ENCODE measurements at regions not wholly inside any gene's neighbourhood (a gene's known extent, or its start where the extent isn't known, plus 50 kb on each side); places are given as distances from the start of the nearest gene placed in this dataset.
"Not testable (repeated sequence)": the region's sequence is repeated elsewhere in the genome, so short reads cannot be mapped to it uniquely, and the experiment has no call there.

DNA sequence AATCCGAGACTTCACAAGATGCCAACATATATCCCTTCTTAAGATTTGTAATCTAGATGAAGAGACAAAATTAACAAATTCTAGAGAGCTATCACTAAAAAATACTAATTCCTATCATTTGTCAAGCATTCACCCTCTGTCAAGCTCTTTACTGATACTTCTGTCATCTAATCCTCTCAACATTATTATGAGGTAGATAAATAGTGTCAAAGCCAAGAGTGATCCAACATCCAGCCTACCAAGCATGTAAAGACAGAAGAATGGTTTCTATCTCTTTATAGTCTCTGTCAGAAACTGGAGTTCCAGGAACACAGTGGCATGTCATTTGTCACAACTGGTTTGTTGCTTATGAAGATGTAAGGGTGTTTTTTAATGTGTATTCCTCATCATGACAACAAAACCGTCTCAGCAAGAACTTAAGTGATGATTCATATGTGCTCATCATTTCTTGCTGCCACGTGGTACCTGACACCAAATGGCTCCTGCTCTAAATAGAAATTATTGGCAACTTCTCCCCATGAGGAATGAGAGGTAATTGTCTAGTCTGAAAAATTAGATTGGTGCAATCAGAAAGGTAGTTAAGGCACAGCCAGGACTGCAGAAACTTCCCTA, 196.8 kb downstream of the TOX3 start:
- Histone ChIP-seq H3K9me3 (ENCODE audit: control insufficient read depth, insufficient read depth, low read length) (no peaks in the 10 kb centered on the region), H3K4me1 (ENCODE audit: insufficient read depth, low read length) (no peaks in the 10 kb centered on the region), H3K9ac (ENCODE audit: low read depth, low read length) (no peak overlapping the region), H3K36me3 (ENCODE audit: insufficient read depth, low read length) (no peaks in the 10 kb centered on the region)

DNA sequence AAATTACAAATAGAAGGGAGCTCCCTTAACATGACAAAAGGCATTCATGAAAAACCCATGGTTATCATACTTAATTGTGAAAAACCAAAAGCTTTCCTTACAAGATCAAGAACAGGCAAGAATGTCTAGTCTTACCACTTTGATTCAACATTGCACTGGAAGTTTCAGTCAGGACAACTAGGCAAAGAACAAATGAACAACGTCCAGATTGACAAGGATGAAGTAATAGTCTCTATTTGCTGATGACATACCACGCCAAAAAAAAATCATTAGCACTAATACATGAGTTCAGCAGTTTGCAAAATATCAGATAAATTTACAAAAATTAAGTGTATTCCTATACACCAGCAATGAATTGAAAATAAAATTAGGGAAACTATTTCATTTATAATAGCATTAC, 200.2 kb downstream of the TOX3 start:
- Histone ChIP-seq H3K9ac (ENCODE audit: low read depth, low read length) (no peak overlapping the region), H3K4me1 (ENCODE audit: insufficient read depth, low read length) (no peaks in the 10 kb centered on the region), H3K9me3 (ENCODE audit: control insufficient read depth, insufficient read depth, low read length) (no peaks in the 10 kb centered on the region), H3K36me3 (ENCODE audit: insufficient read depth, low read length) (no peaks in the 10 kb centered on the region)

GRCh38 chr16:52333673-52334072, 213.3 kb downstream of the TOX3 start:
- H3K9ac ChIP-seq (ENCODE audit: low read depth, low read length); H3K9me3 ChIP-seq (ENCODE audit: control insufficient read depth, insufficient read depth, low read length); H3K36me3 ChIP-seq (ENCODE audit: insufficient read depth, low read length); H3K4me1 ChIP-seq (ENCODE audit: insufficient read depth, low read length): not testable (repeated sequence)

GRCh38 chr16:52320930-52321439, 226.0 kb downstream of the TOX3 start:
- H3K9me3 ChIP-seq (ENCODE audit: control insufficient read depth, insufficient read depth, low read length): no peaks in the 10 kb centered on the region
- H3K4me1 ChIP-seq (ENCODE audit: insufficient read depth, low read length): peaks cover 3% of the 10 kb centered on the region; the same call in 1 of the 2 replicates
- H3K9ac ChIP-seq (ENCODE audit: low read depth, low read length): no peak overlapping the region
- no peaks in the 10 kb centered on the region for H3K36me3 ChIP-seq (ENCODE audit: insufficient read depth, low read length)

- H3K9ac ChIP-seq (ENCODE audit: low read depth, low read length): no peak overlapping the region
- no peaks in the 10 kb centered on the region for H3K9me3 ChIP-seq (ENCODE audit: control insufficient read depth, insufficient read depth, low read length)
- H3K36me3 ChIP-seq (ENCODE audit: insufficient read depth, low read length): no peaks in the 10 kb centered on the region
- peaks cover 3% of the 10 kb centered on the region; the same call in 1 of the 2 replicates for H3K4me1 ChIP-seq (ENCODE audit: insufficient read depth, low read length)
Observed at GRCh38 chr16:52318302-52319009, 228.5 kb downstream of the TOX3 start.

DNA sequence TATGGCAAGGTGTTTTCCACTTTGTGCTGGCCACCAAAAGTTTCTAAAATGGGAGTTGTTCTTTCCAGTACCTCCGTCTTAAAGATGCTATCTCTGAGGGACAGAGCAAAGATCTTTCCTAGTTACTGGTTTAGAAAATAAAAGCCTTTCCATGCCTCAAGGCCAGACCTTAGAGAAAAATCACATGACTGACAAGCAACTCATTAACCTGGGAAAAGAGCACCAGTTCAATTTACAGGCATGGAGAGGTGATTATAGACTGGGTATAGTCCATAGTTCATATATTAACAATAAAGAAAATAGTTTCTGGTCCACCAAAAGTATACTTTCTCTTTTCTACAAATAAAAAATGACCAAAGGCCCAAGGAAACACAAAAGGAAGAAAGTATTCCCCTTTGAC, 230.7 kb downstream of the TOX3 start:
- H3K4me1 ChIP-seq (ENCODE audit: insufficient read depth, low read length): peaks cover 3% of the 10 kb centered on the region; the same call in 1 of the 2 replicates
- no peak overlapping the region for H3K9ac ChIP-seq (ENCODE audit: low read depth, low read length)
- H3K9me3 ChIP-seq (ENCODE audit: control insufficient read depth, insufficient read depth, low read length): no peaks in the 10 kb centered on the region
- no peaks in the 10 kb centered on the region for H3K36me3 ChIP-seq (ENCODE audit: insufficient read depth, low read length)

- Histone ChIP-seq H3K9ac (ENCODE audit: low read depth, low read length) (no peak overlapping the region), H3K36me3 (ENCODE audit: insufficient read depth, low read length) (no peaks in the 10 kb centered on the region), H3K9me3 (ENCODE audit: control insufficient read depth, insufficient read depth, low read length) (no peaks in the 10 kb centered on the region), H3K4me1 (ENCODE audit: insufficient read depth, low read length) (peaks cover 15% of the 10 kb centered on the region)
Observed at GRCh38 chr16:52312716-52313115, 234.2 kb downstream of the TOX3 start.

DNA sequence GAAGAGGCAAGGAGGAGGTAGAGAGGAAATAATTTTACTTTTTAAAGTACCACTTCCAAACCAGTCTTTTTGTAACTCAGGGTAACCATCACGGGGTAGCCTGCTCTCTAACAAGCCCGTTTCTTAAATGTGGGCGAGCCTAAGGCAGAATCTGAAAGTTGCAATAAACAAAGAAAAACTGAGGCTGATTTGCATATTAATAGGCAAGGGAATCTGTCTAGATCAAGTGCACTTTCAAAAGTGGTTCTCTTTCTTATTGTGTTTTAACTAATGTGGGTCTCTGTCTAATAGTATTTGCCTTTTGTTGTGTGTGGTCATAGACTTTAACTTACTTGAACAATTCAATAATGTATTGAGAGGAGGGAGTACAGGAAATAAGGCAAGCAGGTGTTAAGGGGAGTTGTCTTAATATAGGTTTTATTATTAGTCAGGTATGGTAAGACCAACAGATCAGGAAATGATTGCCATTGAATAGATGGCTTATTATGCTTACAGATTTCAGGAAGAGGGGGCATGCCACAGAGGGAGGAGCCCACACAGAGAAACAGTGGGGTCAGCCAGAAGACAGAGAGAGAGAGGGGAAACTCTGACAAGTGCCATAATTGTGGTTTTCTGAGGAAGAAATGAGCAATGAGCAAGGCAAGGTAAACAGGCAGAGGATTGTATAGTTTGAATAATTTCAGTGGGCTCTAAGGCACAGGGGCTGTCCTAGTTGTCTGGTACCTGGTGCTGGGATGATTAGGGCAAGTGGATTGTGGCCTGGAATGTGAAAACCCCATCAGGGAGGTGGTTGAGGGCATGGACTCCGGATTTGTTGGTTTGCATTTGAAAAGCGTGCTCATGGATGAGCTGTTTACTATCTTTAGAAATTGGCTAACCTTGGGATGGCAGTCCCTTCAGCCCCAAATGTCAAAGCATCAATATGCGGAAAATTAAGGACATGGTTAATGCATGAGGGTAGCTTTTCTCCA, 237.2 kb downstream of the TOX3 start:
- Histone ChIP-seq H3K9ac (ENCODE audit: low read depth, low read length) (no peak overlapping the region), H3K36me3 (ENCODE audit: insufficient read depth, low read length) (no peaks in the 10 kb centered on the region), H3K9me3 (ENCODE audit: control insufficient read depth, insufficient read depth, low read length) (no peaks in the 10 kb centered on the region), H3K4me1 (ENCODE audit: insufficient read depth, low read length) (peaks cover 15% of the 10 kb centered on the region)

- H3K4me1 ChIP-seq (ENCODE audit: insufficient read depth, low read length): peaks cover 15% of the 10 kb centered on the region
- no peak overlapping the region for H3K9ac ChIP-seq (ENCODE audit: low read depth, low read length)
- H3K9me3 ChIP-seq (ENCODE audit: control insufficient read depth, insufficient read depth, low read length): no peaks in the 10 kb centered on the region
- H3K36me3 ChIP-seq (ENCODE audit: insufficient read depth, low read length): no peaks in the 10 kb centered on the region
Observed at GRCh38 chr16:52308051-52308450, 238.9 kb downstream of the TOX3 start.

- no peaks in the 10 kb centered on the region for H3K4me1 ChIP-seq (ENCODE audit: insufficient read depth, low read length)
- no peaks in the 10 kb centered on the region for H3K9me3 ChIP-seq (ENCODE audit: control insufficient read depth, insufficient read depth, low read length)
- H3K36me3 ChIP-seq (ENCODE audit: insufficient read depth, low read length): no peaks in the 10 kb centered on the region
- no peak overlapping the region for H3K9ac ChIP-seq (ENCODE audit: low read depth, low read length)
Observed at GRCh38 chr16:52301026-52301425, 245.9 kb downstream of the TOX3 start.

DNA sequence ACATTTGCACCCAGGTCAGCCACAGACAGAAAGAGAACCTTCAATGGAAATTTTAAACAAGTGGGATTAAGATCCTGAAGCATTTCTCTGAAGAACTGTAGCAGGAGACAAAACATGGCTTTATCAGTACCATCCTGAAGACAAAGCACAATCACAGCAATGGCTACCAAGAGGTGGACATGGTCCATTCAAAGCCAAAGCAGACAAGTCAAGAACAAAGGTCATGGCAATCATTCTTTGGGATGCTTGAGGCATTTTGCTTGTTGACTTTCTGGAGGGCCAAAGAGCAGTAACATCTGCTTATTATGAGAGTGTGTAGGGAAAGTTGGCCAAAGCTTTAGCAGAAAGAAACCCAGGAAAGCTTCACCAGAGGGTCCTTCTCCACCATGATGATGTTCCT, 248.2 kb downstream of the TOX3 start:
- no peaks in the 10 kb centered on the region for H3K4me1 ChIP-seq (ENCODE audit: insufficient read depth, low read length)
- no peak overlapping the region for H3K9ac ChIP-seq (ENCODE audit: low read depth, low read length)
- H3K36me3 ChIP-seq (ENCODE audit: insufficient read depth, low read length): no peaks in the 10 kb centered on the region
- no peaks in the 10 kb centered on the region for H3K9me3 ChIP-seq (ENCODE audit: control insufficient read depth, insufficient read depth, low read length)

DNA sequence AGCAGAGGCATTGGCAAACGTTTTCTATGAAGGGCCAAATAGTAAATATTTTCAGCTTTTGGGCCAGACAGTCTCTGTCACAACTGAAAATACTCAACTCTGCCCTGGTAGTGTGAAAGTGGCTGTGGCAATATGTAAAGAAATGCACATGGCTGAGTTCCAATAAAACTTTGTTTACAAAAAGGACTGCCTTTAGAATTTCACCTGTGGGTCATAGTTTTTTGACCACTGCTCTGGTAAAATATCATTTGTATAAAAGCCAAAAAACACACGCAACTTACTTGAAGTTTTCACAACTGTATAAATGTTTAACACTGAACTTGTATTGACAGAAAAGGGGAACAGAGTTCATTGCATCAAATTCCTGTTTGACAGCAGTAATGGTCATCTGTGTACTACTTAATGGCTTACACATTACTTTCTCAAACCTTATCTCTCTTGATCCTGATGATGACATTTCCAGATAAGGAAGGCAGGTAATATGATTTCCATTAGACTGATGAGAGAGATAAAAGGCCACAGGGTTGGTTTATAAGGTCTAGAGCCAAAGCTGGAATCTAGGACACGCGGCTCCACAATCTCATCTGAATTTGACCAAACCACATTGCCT, 250.1 kb downstream of the TOX3 start:
- not testable (repeated sequence) for H3K4me1 ChIP-seq (ENCODE audit: insufficient read depth, low read length); H3K9ac ChIP-seq (ENCODE audit: low read depth, low read length); H3K36me3 ChIP-seq (ENCODE audit: insufficient read depth, low read length); H3K9me3 ChIP-seq (ENCODE audit: control insufficient read depth, insufficient read depth, low read length)

- Histone ChIP-seq H3K9ac (ENCODE audit: low read depth, low read length) (no peak overlapping the region), H3K9me3 (ENCODE audit: control insufficient read depth, insufficient read depth, low read length) (no peaks in the 10 kb centered on the region), H3K36me3 (ENCODE audit: insufficient read depth, low read length) (no peaks in the 10 kb centered on the region), H3K4me1 (ENCODE audit: insufficient read depth, low read length) (no peaks in the 10 kb centered on the region)
Observed at GRCh38 chr16:52296076-52296475, 250.9 kb downstream of the TOX3 start.

DNA sequence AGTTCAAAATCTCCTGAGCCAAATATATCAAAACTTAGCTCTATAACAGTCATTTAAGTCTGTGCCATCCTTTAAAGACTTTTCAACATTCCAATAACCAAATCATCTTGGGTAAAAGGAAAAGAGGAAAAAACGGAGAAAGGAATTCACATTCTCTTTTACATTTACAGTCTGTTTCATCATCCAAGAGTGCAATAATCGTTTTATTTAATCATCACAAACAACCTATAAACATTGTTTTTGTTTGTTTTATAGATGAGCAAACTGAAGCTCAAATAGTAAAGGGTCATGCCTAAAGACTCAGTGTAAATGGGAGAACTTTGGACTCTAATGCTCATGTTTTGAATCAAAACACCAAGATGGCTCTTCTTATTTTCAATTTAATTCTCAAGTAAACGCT, 252.3 kb downstream of the TOX3 start:
- Histone ChIP-seq H3K9ac (ENCODE audit: low read depth, low read length) (no peak overlapping the region), H3K36me3 (ENCODE audit: insufficient read depth, low read length) (no peaks in the 10 kb centered on the region), H3K9me3 (ENCODE audit: control insufficient read depth, insufficient read depth, low read length) (no peaks in the 10 kb centered on the region), H3K4me1 (ENCODE audit: insufficient read depth, low read length) (no peaks in the 10 kb centered on the region)
